ENCODE measurements at regions not wholly inside any gene's neighbourhood (a gene's known extent, or its start where the extent isn't known, plus 50 kb on each side); places are given as distances from the start of the nearest gene placed in this dataset.

DNA sequence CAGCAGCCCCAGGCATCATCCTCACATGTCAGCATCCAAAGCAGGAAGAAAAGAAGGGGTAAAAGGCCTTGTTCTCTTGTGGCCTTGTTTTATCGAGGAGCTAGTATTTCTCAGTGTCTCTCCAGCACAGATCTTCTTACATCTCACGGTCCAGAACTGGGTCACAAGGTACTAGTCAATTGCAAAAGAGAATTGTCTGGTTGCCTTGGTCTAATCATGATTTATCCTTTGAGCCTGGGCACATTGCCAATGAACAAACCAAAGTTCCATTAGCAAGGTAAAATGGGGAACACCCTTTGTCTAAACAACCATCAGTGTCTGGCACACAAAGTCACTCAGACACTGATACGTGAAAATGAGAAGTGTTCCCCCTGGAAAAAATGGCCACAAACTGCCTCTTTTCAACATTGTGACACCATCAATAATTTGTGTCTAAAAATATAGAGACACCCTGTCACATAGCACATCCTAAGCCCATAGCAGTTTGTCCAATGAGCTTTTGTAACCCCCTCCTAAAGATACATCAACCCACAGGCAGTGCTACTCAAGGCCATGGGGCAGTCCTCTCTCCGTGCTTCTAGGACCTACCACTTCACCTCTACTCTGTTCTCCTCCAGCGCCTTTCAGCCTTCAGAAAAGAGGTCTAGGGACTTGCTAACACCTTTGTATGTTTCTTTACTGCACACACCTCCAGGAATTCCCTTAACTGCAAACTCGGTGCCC is 534.4 kb downstream of the MID1IP1 start:
- TF ChIP-seq, protein P1, sequence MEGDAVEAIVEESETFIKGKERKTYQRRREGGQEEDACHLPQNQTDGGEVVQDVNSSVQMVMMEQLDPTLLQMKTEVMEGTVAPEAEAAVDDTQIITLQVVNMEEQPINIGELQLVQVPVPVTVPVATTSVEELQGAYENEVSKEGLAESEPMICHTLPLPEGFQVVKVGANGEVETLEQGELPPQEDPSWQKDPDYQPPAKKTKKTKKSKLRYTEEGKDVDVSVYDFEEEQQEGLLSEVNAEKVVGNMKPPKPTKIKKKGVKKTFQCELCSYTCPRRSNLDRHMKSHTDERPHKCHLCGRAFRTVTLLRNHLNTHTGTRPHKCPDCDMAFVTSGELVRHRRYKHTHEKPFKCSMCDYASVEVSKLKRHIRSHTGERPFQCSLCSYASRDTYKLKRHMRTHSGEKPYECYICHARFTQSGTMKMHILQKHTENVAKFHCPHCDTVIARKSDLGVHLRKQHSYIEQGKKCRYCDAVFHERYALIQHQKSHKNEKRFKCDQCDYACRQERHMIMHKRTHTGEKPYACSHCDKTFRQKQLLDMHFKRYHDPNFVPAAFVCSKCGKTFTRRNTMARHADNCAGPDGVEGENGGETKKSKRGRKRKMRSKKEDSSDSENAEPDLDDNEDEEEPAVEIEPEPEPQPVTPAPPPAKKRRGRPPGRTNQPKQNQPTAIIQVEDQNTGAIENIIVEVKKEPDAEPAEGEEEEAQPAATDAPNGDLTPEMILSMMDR (tag by site-specific recombination; IDR thresholded peaks at IDR 0.05): no peak
- TF ChIP-seq ZNF473 (tag by site-specific recombination; IDR thresholded peaks at IDR 0.05) (no peak), ZNF114 (tag by site-specific recombination; IDR thresholded peaks at IDR 0.05) (no peak), TCF7L2 (IDR thresholded peaks at IDR 0.05; ENCODE audit: borderline replicate concordance, low read depth, low read length) (no peak), ZNF530 (tag by site-specific recombination; IDR thresholded peaks at IDR 0.05; ENCODE audit: low read depth) (no peak), KLF7 (tag by site-specific recombination; IDR thresholded peaks at IDR 0.05; ENCODE audit: borderline replicate concordance) (no peak), ZNF174 (tag by site-specific recombination; IDR thresholded peaks at IDR 0.05) (no peak)
- TF ChIP-seq, protein P2, sequence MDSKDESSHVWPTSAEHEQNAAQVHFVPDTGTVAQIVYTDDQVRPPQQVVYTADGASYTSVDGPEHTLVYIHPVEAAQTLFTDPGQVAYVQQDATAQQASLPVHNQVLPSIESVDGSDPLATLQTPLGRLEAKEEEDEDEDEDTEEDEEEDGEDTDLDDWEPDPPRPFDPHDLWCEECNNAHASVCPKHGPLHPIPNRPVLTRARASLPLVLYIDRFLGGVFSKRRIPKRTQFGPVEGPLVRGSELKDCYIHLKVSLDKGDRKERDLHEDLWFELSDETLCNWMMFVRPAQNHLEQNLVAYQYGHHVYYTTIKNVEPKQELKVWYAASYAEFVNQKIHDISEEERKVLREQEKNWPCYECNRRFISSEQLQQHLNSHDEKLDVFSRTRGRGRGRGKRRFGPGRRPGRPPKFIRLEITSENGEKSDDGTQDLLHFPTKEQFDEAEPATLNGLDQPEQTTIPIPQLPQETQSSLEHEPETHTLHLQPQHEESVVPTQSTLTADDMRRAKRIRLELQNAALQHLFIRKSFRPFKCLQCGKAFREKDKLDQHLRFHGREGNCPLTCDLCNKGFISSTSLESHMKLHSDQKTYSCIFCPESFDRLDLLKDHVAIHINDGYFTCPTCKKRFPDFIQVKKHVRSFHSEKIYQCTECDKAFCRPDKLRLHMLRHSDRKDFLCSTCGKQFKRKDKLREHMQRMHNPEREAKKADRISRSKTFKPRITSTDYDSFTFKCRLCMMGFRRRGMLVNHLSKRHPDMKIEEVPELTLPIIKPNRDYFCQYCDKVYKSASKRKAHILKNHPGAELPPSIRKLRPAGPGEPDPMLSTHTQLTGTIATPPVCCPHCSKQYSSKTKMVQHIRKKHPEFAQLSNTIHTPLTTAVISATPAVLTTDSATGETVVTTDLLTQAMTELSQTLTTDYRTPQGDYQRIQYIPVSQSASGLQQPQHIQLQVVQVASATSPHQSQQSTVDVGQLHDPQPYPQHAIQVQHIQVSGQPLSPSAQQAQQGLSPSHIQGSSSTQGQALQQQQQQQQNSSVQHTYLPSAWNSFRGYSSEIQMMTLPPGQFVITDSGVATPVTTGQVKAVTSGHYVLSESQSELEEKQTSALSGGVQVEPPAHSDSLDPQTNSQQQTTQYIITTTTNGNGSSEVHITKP (tag by site-specific recombination; IDR thresholded peaks at IDR 0.05): peak; percentile 77

All from HEK293 (cell line).